ENCODE measurements at regions not wholly inside any gene's neighbourhood (a gene's known extent, or its start where the extent isn't known, plus 50 kb on each side); places are given as distances from the start of the nearest gene placed in this dataset.

DNA sequence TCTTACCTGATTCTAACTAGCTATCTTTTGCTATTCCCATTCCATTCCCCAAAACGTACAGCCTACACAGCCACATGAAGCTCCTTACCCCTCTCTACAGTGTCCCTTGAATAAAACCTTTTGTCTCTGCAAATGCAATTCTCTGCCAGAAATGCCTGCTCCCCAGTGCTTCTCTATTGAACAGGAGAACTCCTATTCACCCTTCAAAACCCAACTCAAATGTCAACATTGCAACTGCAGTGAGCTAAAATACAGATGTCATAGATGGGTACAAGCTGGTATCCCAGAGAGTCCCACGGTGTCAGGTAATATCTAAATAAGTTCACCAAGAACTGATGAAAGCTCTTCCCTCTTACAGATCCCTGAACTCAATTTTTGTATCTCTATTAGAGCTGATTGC is 421.7 kb downstream of the INSC start:
- no peaks in the 10 kb centered on the region for H3K36me3 ChIP-seq
- H3K4me3 ChIP-seq, result no peak overlapping the region
- no peaks in the 10 kb centered on the region for H3K27me3 ChIP-seq
- no peaks in the 10 kb centered on the region for H3K4me1 ChIP-seq
- no peaks in the 10 kb centered on the region for H3K9me3 ChIP-seq
- TF ChIP-seq, protein P1, sequence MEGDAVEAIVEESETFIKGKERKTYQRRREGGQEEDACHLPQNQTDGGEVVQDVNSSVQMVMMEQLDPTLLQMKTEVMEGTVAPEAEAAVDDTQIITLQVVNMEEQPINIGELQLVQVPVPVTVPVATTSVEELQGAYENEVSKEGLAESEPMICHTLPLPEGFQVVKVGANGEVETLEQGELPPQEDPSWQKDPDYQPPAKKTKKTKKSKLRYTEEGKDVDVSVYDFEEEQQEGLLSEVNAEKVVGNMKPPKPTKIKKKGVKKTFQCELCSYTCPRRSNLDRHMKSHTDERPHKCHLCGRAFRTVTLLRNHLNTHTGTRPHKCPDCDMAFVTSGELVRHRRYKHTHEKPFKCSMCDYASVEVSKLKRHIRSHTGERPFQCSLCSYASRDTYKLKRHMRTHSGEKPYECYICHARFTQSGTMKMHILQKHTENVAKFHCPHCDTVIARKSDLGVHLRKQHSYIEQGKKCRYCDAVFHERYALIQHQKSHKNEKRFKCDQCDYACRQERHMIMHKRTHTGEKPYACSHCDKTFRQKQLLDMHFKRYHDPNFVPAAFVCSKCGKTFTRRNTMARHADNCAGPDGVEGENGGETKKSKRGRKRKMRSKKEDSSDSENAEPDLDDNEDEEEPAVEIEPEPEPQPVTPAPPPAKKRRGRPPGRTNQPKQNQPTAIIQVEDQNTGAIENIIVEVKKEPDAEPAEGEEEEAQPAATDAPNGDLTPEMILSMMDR (IDR thresholded peaks at IDR 0.05), result no peak
- no peak for DNase-seq
- no peak overlapping the region for H3K27ac ChIP-seq

- Histone ChIP-seq H3K27me3 (no peaks in the 10 kb centered on the region), H3K27ac (no peak overlapping the region), H3K9me3 (no peaks in the 10 kb centered on the region), H3K4me3 (no peak overlapping the region), H3K36me3 (no peaks in the 10 kb centered on the region), H3K4me1 (no peaks in the 10 kb centered on the region)
- TF ChIP-seq, protein P1 (IDR thresholded peaks at IDR 0.05), result no peak
- TF ChIP-seq POLR2A (IDR thresholded peaks at IDR 0.05), result no peak
- DNase-seq, result no peak
Observed at GRCh38 chr11:15539645-15540044, 424.9 kb downstream of the INSC start.

DNA sequence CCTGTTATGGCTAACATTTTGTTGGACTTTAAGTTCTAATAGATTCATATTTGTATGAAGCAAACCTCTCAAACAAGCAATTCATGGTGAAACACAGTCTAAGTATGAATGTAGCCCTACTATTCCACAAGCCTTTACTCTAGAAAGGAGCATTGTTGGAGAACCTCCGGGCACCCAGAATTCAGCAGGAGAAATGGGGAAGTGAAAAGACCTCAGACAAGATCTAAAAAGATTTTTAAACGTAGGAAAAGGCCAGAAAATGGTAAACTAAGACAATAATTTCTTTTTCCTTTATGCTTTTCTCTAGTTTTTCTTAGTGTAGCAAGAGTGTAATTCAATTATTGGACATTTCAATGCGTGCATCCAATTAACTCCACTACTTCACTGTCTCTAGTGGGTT is 426.4 kb downstream of the INSC start:
- Histone ChIP-seq H3K36me3 (no peaks in the 10 kb centered on the region), H3K27me3 (no peaks in the 10 kb centered on the region), H3K4me1 (no peaks in the 10 kb centered on the region), H3K27ac (no peak overlapping the region), H3K9me3 (no peaks in the 10 kb centered on the region), H3K4me3 (no peak overlapping the region)
- DNase-seq, result no peak
- TF ChIP-seq, protein P1 (IDR thresholded peaks at IDR 0.05), result no peak
- no peak for TF ChIP-seq POLR2A (IDR thresholded peaks at IDR 0.05)

- no peak overlapping the region for H3K27ac ChIP-seq
- no peaks in the 10 kb centered on the region for H3K27me3 ChIP-seq
- no peak overlapping the region for H3K4me3 ChIP-seq
- DNase-seq, result no peak
- H3K9me3 ChIP-seq, result no peaks in the 10 kb centered on the region
- no peaks in the 10 kb centered on the region for H3K4me1 ChIP-seq
- no peak for TF ChIP-seq POLR2A (IDR thresholded peaks at IDR 0.05)
- TF ChIP-seq, protein P1 (IDR thresholded peaks at IDR 0.05), result no peak
- no peaks in the 10 kb centered on the region for H3K36me3 ChIP-seq
Observed at GRCh38 chr11:15544353-15544752, 429.6 kb downstream of the INSC start.

DNA sequence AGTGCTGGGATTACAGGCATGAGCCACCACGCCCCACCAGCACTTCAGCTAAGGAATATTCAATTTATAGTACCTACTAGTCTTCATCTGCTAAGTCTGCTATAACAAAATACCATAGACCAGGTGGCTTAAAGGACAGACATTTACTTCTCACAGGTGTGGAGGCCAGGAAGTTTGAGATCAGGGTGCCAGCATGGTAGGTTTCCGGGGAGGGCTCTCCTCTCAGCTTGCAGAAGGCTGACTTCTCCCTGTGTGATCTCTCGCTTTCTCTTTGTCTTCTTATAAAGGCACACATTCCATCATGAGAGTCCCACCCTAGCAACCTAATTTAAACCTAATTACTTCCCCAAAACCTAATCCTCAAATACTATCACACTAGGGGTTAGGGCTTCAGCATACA is 433.0 kb downstream of the INSC start:
- Histone ChIP-seq H3K27ac (no peak overlapping the region), H3K4me3 (no peak overlapping the region), H3K9me3 (no peaks in the 10 kb centered on the region), H3K27me3 (no peaks in the 10 kb centered on the region), H3K4me1 (no peaks in the 10 kb centered on the region), H3K36me3 (no peaks in the 10 kb centered on the region)
- no peak for DNase-seq
- TF ChIP-seq, protein P1 (IDR thresholded peaks at IDR 0.05), result no peak
- no peak for TF ChIP-seq POLR2A (IDR thresholded peaks at IDR 0.05)
